NCI-H510A (cell line): ENCODE measurements at regions not wholly inside any gene's neighbourhood (a gene's known extent, or its start where the extent isn't known, plus 50 kb on each side); places are given as distances from the start of the nearest gene placed in this dataset.
"Not testable (repeated sequence)": the region's sequence is repeated elsewhere in the genome, so short reads cannot be mapped to it uniquely, and the experiment has no call there.

Experiments
- DNase-seq: peaks from one replicate; lab custom pipeline; 2025; lab: John Stamatoyannopoulos, UW

DNA sequence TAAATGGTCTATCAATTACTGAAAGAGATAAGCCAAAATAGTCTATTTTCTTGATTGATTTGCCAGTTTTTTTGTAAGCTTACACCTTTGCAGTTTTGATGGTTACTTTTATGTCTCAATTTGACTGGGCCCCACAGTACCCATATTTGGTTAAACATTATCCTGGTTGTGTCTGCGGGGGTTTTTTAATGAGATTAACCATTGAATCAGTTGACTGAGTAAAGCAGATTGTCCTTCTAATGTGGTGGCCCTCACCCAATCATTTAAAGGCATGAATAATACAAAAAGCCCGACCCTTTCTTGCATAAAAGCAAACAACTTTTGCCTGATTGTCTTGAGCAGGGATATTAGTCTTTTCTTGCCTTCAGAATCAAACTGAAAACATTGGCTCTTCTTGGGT is 650.0 kb upstream of the RGS18 start:
- DNase-seq: no peak

- DNase-seq: not testable (repeated sequence)
These were observed 646.8 kb upstream of the RGS18 start for GRCh38 chr1:191511480-191511879.

DNA sequence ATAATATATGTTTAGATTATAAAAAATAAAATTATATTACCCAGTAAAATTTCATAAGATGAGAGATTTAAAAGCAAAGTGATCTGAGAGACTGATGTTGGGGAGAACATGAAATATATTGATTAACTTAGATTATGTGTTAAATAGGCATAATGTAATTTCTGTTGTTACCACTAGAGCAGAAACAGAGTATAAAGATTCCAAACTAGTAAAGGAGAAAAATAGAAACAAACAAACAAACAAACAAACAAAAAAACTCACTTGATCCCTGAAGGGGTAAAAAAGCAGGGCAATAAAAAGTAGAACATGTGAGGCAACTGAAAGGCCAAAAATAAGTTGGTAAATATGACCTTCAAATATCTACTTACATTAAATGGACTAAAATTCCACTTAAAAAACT is 640.4 kb upstream of the RGS18 start:
- DNase-seq: no peak

- no peak for DNase-seq
These were observed 638.7 kb upstream of the RGS18 start for GRCh38 chr1:191519519-191519918.

- no peak for DNase-seq
These were observed 637.9 kb upstream of the RGS18 start for GRCh38 chr1:191520345-191520744.

DNA sequence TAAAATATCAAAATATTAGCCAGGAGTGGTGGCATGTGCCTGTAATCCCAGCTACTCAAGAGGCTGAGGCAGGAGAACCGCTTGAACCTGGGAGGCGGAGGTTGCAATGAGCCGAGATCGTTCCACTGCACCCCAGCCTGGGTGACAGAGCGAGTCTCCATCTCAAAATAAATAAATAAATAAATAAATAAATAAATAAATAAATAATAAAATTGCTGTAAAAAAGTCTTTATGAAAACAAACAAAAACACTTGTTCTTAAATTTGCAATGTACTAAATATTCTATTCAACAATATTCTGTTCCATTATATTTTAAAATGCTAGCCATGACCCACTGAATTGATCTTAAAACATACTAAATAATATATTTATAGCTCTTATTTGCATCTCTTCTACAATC is 632.3 kb upstream of the RGS18 start:
- DNase-seq: not testable (repeated sequence)

GRCh38 chr1:191528275-191528674 is 630.0 kb upstream of the RGS18 start:
- no peak for DNase-seq

DNA sequence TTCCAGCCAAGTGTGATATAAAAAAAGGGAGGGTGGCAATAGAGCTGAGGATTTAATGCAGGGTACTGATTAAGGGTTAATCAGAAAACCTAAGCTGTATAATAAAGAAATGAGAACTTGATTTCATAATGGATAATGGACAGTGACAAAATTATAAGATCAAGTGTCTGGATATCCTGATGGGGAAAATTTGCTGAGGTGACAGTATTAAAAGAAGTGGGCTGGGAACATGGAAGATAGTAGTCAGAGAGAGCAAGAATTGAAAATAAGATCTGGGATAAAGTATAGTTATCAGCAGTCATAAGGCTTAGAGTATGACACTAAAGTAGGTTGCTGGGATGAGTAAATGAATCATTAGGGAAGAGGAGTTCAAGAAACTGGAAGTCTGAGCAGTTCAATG is 627.3 kb upstream of the RGS18 start:
- no peak for DNase-seq

GRCh38 chr1:191533254-191533653 is 625.0 kb upstream of the RGS18 start:
- DNase-seq: no peak

- no peak for DNase-seq
These were observed 621.4 kb upstream of the RGS18 start for GRCh38 chr1:191536791-191537429.

GRCh38 chr1:191541758-191542157 is 616.5 kb upstream of the RGS18 start:
- DNase-seq: no peak

DNA sequence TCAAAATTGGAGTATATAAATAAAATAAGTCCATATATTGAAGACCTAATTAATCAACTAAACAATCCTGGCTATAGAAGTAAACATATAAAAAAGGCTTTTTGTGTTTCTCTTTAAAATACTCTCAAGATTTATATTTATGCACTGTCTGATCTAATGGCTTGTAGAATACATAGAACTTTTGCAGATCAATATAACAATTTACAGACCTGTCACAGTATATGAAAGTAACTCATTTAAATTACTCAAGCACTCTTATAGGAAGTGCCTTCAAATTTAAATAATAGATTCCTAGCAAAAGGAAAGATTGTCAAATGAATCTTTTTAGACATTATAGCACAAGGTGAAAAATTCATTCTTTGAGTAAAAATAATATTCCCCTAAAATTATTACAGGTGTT is 615.8 kb upstream of the RGS18 start:
- no peak for DNase-seq

DNA sequence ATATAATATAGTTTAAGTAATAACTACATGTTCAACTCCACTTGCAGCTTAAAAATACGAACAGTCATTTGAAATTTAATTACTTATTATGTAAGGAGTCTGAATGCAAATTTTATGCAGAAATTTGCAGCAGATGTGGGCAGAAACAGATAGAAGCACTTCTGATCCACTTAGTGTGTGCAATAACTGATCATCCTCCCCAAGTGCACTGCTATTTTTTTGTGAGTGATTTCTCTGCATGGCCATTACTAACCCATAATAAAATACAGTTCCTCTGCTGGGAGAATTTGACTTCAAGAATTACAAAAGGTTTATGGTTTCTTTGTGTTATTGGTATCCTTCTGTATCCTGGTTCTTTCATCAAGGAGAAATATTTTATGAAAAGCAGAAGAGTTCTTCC is 611.5 kb upstream of the RGS18 start:
- DNase-seq: no peak

DNA sequence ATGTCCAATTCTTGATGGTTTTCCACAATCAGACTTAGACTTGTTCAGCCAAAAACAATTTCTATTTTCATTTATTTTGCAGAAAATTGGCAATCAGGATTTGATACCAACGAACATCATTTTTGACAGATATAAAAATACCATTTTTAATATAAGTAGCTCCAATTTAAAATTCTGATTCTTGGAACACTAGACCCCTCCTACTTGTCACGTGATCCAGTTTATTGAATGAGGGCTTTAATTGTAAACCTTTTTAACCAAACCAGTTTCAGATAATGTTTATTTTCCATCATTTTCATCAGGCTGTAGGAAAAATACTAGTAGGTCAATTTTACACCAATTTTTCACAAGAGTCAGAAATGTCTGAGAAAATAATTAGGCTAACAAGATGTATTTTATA is 607.2 kb upstream of the RGS18 start:
- no peak for DNase-seq

GRCh38 chr1:191558379-191558778 is 599.9 kb upstream of the RGS18 start:
- no peak for DNase-seq

GRCh38 chr1:191561276-191561675 is 597.0 kb upstream of the RGS18 start:
- DNase-seq: no peak

GRCh38 chr1:191564275-191564674 is 594.0 kb upstream of the RGS18 start:
- no peak for DNase-seq

GRCh38 chr1:191572479-191572878 is 585.8 kb upstream of the RGS18 start:
- no peak for DNase-seq

- no peak for DNase-seq
These were observed 583.1 kb upstream of the RGS18 start for GRCh38 chr1:191575180-191575579.

GRCh38 chr1:191575746-191576145 is 582.5 kb upstream of the RGS18 start:
- DNase-seq: no peak

- no peak for DNase-seq
These were observed 581.0 kb upstream of the RGS18 start for GRCh38 chr1:191577213-191577612.

GRCh38 chr1:191578281-191578680 is 580.0 kb upstream of the RGS18 start:
- no peak for DNase-seq

GRCh38 chr1:191579019-191579418 is 579.2 kb upstream of the RGS18 start:
- no peak for DNase-seq

GRCh38 chr1:191582169-191582568 is 576.1 kb upstream of the RGS18 start:
- DNase-seq: no peak

DNA sequence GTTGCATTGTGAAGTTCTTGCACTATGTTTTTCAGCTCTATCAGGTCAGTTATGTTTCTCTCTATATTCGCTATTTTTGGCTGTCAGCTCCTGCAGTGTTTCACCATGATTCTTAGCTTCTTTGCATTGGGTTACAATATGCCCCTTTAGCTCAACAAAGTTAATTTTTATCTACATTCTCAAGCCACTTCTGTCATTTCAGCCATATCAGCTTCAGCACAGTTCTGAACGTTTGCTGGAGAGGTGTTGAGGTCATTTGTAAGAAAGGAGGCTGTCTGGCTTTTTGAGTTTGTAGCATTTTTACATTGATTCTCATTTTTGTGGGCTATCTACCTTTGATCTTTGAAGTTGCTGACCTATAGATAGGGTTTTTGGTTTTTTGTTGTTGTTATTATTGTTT is 573.2 kb upstream of the RGS18 start:
- DNase-seq: no peak
